ENCODE measurements at regions not wholly inside any gene's neighbourhood (a gene's known extent, or its start where the extent isn't known, plus 50 kb on each side); places are given as distances from the start of the nearest gene placed in this dataset.

DNA sequence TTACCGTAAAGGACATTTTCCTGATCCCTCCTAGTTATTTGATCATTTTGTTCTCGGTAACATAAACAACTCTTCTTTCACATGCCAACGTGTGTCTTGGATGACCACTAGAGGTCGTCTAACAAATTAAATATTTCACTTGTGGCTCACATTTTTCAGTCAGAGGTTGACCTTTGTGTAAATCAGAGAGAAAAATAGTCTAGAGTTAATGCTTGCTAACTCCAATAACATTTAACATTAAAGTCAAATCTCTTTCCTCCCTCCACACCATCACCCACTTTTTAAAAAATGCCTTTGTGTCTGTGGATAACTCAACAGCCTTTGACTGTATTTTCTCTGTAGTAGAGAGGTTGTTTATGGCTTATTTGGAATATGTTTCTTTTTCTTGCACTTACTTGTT lies 220.5 kb upstream of the B3GALT2 start:
- Histone ChIP-seq H2AFZ (ENCODE audit: low read depth, low read length) (no peak overlapping the region), H3K27me3 (ENCODE audit: control insufficient read depth in 2 of 2, insufficient read depth in 2 of 2, low read length in 2 of 2) (no peaks in the 10 kb centered on the region), H3K9me3 (replicated peaks; ENCODE audit: control insufficient read depth, insufficient read depth, low read depth, low read length) (no peaks in the 10 kb centered on the region), H3K9me1 (ENCODE audit: control insufficient read depth, insufficient read depth, low read length) (no peaks in the 10 kb centered on the region), H4K20me1 (replicated peaks; ENCODE audit: control insufficient read depth, insufficient read depth, low read length) (no peaks in the 10 kb centered on the region), H3K9ac (ENCODE audit: insufficient read depth in 1 of 2, low read depth in 2 of 2, low read length in 2 of 2) (no peak overlapping the region), H3K4me3 (no peak overlapping the region), H3K4me2 (ENCODE audit: insufficient read depth, low read length) (no peak overlapping the region), H3K27ac (ENCODE audit: extremely low read depth, low read depth, low read length) (no peak overlapping the region), H3K36me3 (ENCODE audit: control insufficient read depth, insufficient read depth, low read length) (no peaks in the 10 kb centered on the region), H3K79me2 (ENCODE audit: control insufficient read depth, insufficient read depth, low read length) (no peaks in the 10 kb centered on the region), H3K4me1 (replicated peaks in 1 of 2; ENCODE audit: control insufficient read depth in 2 of 2, insufficient read depth in 2 of 2, low read length in 2 of 2) (no peaks in the 10 kb centered on the region)
- peak; percentile 79 for FAIRE-seq
- in situ Hi-C loops (cut with MboI) (no loop called here), intact Hi-C loops (cut with micrococcal nuclease) (no loop called here)
- peak; percentile 23 to 41 (median 32) for DNase-seq (ENCODE audit: extremely low read depth in 1 of 4, low spot score in 3 of 4)
- peak; percentile 71 for ATAC-seq
- no TSS peak for BruUV-seq (replicated peaks)
- 3% methylated on average over 4 of the region's 4 CpGs for WGBS (ENCODE audit: insufficient coverage, low coverage, missing lambda C conversion rate)
- TF ChIP-seq CBX1 (IDR thresholded peaks at IDR 0.05; ENCODE audit: low read depth) (no peak), MEF2A (IDR thresholded peaks at IDR 0.05; ENCODE audit: control insufficient read depth, low read depth, low read length) (no peak), SMC3 (conservative IDR thresholded peaks at IDR 0.05; ENCODE audit: insufficient read depth, low read depth, low read length) (0 out of 2 replicates have a peak, but pooled peaks have one; percentile 31), RAD21 (CRISPR knock-in tag; conservative IDR thresholded peaks at IDR 0.05 in 1 of 2, IDR thresholded peaks at IDR 0.05 in 1 of 2) (peak; percentile 39 to 70), CEBPB (tag; IDR thresholded peaks at IDR 0.05) (no peak), FOXK2 (conservative IDR thresholded peaks at IDR 0.05 in 1 of 2, IDR thresholded peaks at IDR 0.05 in 1 of 2; ENCODE audit: low read depth in 2 of 2) (peak in 1 of 2 experiments; percentile 33; a peak in 1 of 4 replicates)
- TF ChIP-seq, protein P1, sequence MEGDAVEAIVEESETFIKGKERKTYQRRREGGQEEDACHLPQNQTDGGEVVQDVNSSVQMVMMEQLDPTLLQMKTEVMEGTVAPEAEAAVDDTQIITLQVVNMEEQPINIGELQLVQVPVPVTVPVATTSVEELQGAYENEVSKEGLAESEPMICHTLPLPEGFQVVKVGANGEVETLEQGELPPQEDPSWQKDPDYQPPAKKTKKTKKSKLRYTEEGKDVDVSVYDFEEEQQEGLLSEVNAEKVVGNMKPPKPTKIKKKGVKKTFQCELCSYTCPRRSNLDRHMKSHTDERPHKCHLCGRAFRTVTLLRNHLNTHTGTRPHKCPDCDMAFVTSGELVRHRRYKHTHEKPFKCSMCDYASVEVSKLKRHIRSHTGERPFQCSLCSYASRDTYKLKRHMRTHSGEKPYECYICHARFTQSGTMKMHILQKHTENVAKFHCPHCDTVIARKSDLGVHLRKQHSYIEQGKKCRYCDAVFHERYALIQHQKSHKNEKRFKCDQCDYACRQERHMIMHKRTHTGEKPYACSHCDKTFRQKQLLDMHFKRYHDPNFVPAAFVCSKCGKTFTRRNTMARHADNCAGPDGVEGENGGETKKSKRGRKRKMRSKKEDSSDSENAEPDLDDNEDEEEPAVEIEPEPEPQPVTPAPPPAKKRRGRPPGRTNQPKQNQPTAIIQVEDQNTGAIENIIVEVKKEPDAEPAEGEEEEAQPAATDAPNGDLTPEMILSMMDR (IDR thresholded peaks at IDR 0.05 in 2 of 3, conservative IDR thresholded peaks at IDR 0.05 in 1 of 3; ENCODE audit: insufficient read depth in 2 of 3, low read depth in 1 of 3, low read length in 3 of 3), result peak in 2 of 3 experiments; percentile 57 to 63; a peak in 4 of 6 replicates
- TF ChIP-seq, protein P2, sequence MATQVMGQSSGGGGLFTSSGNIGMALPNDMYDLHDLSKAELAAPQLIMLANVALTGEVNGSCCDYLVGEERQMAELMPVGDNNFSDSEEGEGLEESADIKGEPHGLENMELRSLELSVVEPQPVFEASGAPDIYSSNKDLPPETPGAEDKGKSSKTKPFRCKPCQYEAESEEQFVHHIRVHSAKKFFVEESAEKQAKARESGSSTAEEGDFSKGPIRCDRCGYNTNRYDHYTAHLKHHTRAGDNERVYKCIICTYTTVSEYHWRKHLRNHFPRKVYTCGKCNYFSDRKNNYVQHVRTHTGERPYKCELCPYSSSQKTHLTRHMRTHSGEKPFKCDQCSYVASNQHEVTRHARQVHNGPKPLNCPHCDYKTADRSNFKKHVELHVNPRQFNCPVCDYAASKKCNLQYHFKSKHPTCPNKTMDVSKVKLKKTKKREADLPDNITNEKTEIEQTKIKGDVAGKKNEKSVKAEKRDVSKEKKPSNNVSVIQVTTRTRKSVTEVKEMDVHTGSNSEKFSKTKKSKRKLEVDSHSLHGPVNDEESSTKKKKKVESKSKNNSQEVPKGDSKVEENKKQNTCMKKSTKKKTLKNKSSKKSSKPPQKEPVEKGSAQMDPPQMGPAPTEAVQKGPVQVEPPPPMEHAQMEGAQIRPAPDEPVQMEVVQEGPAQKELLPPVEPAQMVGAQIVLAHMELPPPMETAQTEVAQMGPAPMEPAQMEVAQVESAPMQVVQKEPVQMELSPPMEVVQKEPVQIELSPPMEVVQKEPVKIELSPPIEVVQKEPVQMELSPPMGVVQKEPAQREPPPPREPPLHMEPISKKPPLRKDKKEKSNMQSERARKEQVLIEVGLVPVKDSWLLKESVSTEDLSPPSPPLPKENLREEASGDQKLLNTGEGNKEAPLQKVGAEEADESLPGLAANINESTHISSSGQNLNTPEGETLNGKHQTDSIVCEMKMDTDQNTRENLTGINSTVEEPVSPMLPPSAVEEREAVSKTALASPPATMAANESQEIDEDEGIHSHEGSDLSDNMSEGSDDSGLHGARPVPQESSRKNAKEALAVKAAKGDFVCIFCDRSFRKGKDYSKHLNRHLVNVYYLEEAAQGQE (IDR thresholded peaks at IDR 0.05; ENCODE audit: borderline replicate concordance), result peak; percentile 44; the same call in 1 of the 2 replicates
- TF ChIP-seq, protein P2 (CRISPR knock-in tag; IDR thresholded peaks at IDR 0.05; ENCODE audit: low read depth), result no peak
- ChIA-PET POLR2A (no interaction called here), CTCF (ENCODE audit: low intra/inter-chr PET ratio) (no interaction called here)

Measured in K562 (cell line).